Epidermal melanocyte (primary cell): ENCODE measurements at regions not wholly inside any gene's neighbourhood (a gene's known extent, or its start where the extent isn't known, plus 50 kb on each side); places are given as distances from the start of the nearest gene placed in this dataset.
"Not testable (repeated sequence)": the region's sequence is repeated elsewhere in the genome, so short reads cannot be mapped to it uniquely, and the experiment has no call there.

Experiments used
- DNase-seq: peaks from one replicate; pipeline ENCODE4 v3.0.0; 2011; ENCODE audit warnings: low spot score; ENCODE audit not compliant: insufficient read length

DNA sequence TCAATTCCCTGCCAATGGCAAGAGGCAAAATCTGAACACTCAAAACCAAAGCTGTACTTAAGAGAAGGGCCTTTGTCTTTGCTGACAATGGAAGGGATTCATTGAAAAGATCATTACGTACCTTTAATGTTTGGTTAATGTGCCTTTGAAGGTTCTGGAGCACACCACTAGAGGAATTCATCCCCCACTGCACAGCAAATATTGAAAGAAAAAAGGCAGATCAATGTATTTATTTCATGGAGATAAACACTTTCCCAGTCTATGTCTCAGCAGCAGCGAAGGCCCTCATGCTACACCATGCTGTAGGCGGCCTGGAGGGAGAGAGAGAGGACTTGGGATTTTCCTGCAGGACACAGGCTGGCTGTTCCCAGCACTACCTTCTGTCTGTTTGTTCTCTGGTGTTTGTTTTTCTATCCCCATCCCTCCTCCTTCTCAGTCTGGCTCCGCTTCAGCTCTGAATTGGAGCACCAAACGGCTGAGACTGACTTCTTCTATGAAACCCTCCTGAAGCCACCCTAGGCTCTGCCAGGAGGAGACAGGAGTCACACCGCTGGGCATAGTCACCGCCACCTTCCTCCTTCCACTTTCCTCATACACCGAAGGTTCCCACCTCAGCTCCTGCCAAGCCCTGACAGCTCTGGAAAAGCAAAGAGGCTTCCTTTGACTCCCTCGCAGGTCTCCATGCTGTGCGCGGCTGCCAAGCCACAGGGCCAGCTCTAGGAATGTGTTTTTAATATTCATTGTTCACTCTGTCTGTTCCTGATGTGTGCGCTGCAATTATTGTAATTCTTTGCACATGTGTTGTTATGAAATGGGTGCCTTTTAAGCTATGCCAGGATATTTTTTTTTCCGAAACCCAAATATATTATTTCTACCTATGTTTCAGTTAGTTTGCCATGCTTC, 301.5 kb downstream of the FZD1 start:
- DNase-seq, result no peak

DNA sequence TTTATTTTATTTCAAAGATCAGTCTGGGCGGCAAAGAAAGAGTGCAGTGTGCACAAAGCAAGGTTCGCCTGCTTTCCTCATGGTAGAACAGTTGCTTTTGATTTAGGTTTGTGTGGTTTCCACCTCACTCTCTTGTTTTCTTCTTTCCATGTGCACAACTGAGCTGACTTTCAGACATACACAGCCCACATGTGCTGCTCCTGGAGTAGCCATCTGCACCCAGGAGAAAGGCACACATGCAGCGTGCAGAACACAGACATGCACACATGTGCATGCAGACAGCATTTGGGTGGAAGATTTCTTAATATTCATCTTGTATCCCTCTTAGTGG, 302.1 kb downstream of the FZD1 start:
- no peak for DNase-seq

DNA sequence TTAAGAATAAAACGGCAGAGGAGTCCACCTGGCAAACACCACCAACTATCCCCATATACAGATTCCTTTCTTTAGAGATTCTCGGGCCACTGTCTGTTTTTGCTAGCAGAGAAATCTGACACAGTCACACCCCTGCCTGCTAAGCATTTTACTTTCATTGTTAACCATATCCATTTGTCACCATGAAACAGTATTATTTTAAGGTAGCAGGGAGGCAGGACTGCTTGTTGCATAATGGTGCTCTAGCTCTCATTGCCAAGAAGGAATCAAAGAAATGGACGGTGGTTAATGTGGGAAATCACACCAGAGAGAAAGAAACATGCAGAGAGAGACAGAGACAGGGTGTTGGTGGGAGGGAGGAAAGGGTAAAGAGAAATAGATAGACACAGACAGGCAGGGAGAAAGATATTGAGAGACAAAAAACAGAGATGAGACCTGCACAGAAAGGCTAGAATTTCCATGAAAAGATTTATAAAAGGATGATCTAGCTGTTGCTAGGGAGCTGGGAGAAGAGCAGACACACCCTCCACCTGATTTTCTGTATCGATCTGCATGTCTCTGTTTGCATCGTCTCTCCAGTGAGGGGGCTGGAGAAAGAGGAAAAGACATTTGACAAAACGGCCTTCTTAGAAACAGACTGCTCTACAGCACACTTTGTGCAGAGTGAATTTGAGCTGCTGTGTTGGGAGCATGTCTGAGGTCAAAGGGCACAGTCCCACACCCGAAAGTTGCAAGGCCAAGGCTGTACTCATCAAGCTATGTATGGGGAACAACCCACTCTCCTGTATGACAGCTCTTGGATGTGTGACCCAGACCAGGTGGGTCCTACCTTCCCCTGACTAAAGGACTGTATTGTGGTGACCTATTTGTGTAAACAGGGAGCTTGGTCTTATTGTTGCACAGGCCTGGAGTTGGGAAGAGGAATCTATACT, 303.1 kb downstream of the FZD1 start:
- no peak for DNase-seq

DNA sequence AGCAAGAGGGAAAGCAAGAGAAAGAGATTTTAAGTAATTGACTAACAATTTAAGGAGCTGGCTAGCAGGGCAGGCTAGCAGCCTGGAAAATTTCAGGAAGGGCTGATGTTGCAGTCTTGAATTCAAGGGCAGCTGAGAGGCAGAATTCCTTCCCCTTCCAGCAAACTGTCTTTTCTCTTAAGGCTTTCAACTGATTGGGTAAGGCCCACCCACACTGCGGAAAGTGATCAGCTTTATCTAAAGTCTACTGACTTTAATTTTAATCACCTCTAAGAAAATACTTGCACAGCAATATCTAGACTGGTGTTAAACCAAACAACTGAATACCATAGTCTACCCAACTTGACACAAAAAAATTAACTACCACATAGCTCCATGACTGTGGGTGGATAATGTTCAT, 303.9 kb downstream of the FZD1 start:
- DNase-seq, result no peak

DNA sequence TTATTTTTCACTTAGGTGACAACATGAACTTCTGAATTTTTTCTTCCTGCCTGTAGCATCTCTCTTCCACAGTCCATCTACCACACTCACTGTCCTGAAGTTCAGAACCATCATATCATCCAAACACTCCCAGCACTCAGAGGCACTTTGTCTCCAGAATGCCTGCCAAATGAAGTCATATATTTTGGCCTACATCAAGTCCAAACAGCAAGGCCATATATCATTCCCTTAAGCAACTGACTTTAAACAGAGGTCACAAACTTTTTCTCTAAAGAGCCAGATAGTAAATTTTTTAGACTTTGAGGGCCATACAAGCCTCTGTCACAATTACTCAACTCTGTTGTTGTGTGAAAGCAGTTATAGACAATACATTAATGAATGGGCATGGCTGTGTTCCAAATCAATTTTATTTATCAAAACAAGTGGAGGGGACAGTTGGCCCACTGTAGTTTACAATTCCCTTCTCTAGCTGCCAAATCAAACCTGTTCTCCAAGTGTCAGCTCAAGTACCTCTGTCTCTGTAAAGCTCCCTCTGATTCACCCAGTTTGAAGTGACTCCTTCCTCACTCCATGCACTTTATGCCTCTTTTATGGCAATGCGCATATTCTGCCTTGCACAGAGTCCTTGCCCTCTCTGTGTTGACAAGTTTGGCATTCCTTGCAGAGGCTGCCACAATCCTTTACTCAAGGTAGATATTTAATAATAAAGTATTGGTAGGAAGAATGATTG, 305.7 kb downstream of the FZD1 start:
- no peak for DNase-seq

DNA sequence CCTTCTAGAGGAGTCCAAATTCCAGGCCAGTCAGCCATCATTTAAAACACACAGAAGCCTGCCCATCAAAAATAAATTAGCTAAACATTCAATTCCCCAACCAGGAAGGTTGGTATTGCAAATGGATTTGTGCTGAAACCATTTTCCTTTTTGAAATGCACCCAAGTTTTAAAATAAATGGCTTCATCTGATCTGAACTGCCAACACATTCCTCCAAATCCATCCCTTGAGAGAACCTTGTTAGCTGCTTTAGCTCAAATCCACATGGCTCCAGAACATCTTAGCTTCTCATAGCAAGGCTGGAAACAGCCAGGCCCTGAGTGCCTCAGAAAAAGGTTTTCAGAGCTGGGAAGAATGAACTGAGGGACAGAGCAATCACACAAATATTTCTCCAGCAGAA, 306.3 kb downstream of the FZD1 start:
- DNase-seq, result no peak

DNA sequence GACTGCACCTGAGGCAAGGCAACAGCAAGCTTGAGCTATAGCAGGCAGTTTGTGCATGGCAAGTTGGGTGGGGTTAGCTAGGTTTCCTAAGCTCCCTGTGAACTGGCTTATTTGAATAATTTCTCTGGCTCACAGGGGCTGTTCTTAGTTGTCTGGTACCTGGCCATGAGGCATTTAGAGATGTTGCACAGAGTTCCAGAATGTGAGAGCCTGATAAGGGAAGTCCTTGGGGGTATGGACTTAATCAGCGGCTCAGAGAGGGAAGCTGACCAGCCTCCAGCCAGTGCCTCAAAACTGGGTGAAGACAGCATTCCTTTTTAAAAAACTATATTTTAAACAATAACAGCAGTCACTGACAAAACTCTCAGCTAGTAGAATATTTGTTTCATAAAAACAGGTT, 307.4 kb downstream of the FZD1 start:
- DNase-seq, result no peak

DNA sequence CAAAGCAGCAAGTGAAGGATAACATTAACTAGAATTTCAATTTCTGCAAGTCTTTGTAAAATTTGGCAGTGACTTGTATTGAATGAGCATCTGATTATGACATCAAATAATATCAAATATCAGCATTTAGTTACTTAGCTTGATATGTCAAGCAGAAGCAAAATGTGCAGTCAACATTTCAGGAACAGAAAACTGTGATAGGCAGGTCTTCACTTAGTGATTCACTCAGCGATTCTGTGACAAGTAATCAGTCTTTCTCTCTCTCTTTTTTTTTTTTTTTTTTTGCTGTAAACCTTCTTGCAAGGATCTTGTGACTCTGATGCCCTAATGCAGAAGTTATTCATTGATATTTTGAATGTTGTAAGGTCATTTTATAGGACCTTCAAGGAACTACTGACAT, 307.1 kb downstream of the MTERF1 start:
- DNase-seq, result no peak

DNA sequence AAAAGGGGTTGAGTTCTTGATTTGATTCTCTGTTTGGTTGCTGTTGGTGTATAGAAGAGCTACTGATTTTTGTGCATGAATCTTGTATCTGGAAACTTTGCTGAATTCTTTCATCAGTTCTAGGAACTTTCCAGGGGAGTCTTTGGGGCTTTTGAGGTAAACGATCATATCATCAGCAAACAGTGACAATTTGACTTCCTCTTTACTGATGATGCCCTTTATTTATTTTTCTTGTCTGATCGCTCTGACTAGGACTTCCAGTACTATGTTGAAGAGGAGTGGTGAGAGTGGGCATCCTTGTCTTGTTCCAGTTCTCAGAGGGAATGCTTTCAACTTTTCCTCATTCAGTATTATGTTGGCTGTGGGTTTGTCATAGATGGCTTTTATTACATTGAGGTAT, 304.0 kb downstream of the MTERF1 start:
- DNase-seq, result not testable (repeated sequence)

DNA sequence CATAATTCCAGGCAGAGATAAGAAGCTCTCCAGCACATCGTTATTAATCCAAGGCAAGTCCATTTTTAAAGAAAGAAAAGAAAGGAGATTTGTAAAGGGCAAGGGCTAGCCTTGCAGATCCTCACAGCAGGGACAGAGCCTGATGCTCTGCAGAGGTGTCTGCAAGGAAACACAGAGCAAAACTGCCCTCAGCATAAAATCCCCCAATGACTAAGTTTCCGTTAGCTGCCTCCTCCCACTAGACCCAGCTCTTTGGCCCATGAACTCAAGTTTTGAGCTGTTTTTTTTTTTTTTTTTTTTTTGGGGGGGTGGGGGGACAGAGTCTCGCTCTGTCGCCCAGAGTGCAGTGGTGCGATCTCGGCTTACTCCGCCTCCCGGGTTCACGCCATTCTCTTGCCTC, 300.7 kb downstream of the MTERF1 start:
- DNase-seq, result no peak

DNA sequence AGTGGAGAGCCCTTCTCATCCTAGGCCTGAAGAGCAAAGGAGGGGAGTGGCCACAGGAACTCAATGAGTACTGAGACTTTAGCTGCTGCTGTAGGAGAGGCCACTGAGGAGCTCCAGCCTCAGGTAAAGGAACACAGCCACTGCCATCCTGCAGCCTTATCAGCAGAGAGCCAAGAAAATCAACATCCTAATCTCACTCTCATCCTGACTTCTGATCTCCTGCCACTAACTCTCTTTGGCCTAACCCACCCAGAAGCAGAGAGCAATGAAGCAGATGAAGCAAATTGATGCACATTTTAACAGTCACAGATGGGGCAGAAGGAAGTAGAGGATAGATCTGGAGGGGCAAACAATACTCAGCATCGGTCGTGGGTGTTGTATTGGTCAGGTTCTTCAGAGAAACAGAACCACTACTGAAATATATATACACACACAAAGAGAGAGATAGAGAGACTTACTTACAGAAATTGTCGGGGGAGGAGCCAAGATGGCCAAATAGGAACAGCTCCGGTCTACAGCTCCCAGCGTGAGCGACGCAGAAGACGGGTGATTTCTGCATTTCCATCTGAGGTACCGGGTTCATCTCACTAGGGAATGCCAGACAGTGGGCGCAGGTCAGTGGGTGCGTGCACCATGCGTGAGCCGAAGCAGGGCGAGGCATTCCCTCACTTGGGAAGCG, 297.6 kb downstream of the MTERF1 start:
- DNase-seq, result no peak

DNA sequence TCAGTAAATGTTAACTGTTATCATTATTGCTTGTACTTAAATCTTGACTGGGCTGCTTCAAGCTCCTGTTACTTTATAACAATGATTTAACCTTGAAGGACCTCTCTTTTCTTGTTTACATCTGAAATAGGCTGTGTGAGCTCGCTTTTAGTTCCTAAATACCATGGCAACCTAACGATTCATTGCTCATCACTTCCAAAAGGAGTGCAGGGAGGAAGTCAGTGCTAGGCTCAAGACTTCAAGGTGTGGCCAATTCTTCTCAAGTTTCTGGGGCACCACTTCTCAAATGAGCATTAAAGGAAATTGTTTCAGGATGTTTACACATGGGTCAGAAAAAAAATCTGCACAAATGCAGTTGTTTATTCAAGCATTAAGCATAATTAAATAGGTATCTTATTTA, 284.2 kb downstream of the MTERF1 start:
- DNase-seq, result no peak

DNA sequence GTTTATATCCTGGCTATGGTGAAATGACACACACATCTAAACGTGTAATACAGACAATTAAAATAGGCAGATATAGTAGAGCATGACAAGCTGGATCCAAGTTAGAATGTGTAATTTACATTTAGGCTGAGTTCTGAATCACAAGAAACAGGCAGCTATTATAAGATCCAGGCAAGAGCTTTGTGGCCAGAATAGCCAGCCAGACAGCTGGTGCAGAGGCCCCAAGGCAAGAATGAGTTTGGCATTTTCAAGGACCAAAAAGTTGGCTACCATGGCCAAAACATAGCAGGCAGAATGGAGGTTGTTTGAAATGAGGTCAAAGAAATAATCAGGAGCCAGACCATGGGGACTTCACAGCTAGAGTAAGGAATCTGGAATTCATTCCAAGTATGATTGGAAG, 281.7 kb downstream of the MTERF1 start:
- no peak for DNase-seq

DNA sequence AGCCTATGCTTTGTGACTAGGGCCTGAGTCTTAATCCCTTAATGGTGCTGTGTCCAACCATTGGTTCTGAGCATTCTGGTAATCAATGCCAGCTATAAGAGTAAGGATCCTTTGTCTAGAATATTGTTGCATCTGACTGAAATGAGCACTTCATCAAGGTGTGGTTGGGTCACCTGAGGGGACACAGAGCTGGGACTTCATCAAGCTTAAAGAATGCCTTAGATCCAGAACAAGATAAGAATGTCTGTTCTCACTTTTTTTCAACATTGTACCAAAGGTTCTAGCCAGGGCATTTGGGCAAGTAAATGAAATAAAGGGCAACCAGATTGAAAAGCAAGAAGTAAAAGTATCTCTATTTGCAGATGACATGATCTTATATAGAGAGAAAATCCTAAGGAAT, 280.4 kb downstream of the MTERF1 start:
- DNase-seq, result no peak

DNA sequence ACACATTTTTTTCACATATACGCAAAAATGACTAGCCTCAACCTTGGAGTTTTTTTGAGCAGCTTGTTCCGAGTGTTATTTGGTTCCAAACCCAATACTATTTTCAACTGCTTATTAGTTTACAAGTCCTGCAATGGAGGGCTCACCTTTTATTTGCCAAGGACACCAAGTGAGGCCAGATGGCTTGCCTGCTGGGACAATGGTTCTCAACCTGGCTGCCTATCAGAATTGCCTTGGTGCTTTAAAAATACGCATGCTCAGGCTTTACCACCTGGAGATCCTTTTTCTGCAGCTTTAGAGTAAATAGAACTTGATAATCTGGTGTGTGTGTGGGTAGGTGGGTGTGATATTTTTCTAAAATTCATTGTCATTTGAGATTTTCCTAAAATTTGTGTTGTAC, 276.8 kb downstream of the MTERF1 start:
- no peak for DNase-seq

DNA sequence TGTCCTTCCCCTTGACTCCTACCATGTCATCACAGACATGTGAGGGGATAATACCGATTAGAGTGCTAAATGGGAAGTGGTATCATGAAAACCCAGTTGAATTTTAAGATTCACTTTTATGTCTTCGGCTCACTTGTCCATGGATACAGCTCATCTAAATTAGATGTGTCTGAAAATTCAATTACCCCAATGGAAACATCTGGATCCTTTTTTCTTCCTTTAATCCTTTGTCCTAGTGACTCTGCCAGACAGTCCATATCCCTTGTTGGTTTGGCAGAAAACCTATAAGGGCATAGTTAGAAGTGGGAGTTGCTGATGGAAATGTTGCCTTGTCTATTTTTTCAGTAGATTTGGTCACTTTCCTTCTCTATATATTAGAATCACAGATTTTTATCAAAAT, 271.9 kb downstream of the MTERF1 start:
- DNase-seq, result no peak

DNA sequence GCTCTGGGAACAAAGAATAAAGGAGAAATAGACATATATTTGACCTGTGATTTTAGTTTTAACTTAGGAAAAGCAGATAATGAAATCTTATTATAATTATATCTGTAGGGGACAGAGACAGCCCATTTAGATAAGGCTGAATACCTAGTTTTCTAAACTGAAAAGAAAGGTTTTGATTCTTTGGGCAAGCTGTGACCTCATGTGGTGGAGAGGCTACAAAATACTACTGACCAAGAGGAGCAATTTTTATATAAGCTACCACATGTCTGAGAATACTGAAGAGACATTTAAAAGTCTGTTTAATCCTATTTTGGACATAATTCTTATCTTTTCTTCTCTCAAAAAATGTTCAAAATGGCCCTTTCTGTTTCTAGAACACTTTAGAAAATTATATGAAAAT, 271.0 kb downstream of the MTERF1 start:
- no peak for DNase-seq

DNA sequence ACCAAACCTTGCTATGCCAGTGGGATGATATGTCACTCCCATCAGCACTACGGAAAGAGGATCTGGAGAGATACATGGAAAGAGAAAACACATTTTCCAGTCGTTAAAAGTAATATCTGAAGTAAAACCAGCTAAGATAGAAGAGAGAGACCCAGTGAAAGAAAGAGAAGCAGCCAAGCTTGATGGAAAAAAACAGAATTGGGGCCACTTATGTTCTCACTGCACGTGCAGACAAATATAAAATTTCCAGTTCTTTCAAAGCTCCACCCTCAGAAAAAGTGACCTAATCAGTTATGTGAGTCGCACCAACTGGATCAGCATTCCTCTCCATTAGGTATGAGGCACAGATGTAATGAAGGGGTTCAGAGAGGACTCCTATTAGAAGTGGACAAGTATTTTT, 266.1 kb downstream of the MTERF1 start:
- no peak for DNase-seq

DNA sequence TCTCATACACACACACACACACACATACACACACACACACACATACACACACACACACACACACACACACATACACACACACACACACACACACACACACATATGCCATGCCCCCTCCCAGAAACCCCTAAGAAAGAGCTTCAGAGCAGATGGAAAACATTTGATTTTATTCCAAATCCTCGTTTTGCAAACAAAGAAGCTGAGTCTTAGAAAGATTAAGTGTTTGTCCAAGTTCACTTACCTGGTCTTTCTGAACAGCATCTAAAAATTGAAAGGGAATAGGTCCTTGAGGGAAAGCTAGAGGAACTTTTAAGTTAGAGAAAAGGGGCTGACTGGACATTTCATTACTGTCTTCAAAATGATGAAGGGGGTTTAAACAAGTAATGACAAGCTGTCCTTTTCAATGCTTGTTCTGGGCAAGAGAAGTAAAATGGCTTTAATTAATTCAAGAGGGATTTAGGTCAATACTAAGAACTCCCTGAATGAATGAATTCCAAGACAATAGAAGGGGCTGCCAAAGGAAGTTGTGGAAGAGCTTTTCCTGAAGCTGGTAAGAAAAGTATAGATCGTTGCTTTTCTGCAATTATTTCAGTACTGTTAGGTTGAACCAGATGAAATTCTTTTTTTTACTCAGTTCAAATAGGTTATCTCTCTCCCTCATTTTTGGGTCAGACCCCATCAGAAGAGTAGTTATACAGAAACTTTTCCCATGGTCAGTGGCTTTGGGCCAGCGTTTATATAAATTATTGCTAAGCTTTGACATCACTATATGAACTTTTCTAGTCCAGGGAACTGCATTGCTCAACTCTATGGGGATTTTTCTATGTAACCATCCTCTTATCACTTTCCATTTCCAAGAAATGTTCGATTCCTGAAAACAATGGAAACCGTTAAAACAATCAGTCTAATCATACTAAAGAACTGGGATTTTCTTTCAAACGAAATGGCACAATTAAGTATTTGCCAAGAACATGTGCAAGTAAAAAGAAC, 261.4 kb downstream of the MTERF1 start:
- DNase-seq, result no peak

DNA sequence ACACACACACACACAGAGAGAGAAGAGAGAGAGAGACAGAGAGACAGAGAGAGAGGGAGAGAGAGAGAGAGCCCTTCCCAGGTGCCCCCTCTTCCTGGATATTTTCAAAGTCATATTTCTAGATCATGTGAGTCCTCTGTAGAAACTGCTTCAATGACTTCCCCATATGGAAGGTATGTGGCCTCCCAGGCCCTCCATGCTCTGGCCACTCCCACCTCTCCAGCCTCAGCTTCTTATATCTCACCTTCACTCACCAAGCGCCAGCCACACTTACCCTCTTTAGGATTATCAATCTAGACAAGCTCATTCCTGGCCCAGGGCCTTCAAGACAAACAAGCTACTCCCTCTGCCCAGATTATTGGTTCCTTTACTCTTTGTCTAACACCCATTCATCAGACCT, 259.7 kb downstream of the MTERF1 start:
- DNase-seq, result no peak
